Activated naive CD4-positive, alpha-beta T cell treated with anti-CD3 and anti-CD28 coated beads, Interleukin-2, amount 50 U/mL, for 16 hours (primary cell): ENCODE measurements at regions not wholly inside any gene's neighbourhood (a gene's known extent, or its start where the extent isn't known, plus 50 kb on each side); places are given as distances from the start of the nearest gene placed in this dataset.

Experiments used
- DNase-seq: peaks from one replicate; pipeline ENCODE4 v3.0.0-alpha.2; 2020

GRCh38 chr3:159887911-159888310, 100.7 kb upstream of the IL12A start:
- DNase-seq, result no peak

GRCh38 chr3:159892171-159892795, 96.4 kb upstream of the IL12A start:
- no peak for DNase-seq

- no peak for DNase-seq
Observed at GRCh38 chr3:159892801-159893200, 95.8 kb upstream of the IL12A start.

GRCh38 chr3:159894386-159894785, 94.2 kb upstream of the IL12A start:
- no peak for DNase-seq

- no peak for DNase-seq
Observed at GRCh38 chr3:159895430-159895829, 93.2 kb upstream of the IL12A start.

- DNase-seq, result no peak
Observed at GRCh38 chr3:159896543-159896942, 92.1 kb upstream of the IL12A start.

GRCh38 chr3:159897331-159898075, 91.1 kb upstream of the IL12A start:
- no peak for DNase-seq

GRCh38 chr3:159898147-159898546, 90.5 kb upstream of the IL12A start:
- DNase-seq, result no peak

GRCh38 chr3:159899166-159899565, 89.5 kb upstream of the IL12A start:
- DNase-seq, result no peak

- DNase-seq, result no peak
Observed at GRCh38 chr3:159902546-159903314, 85.9 kb upstream of the IL12A start.

GRCh38 chr3:159904455-159904854, 84.2 kb upstream of the IL12A start:
- DNase-seq, result no peak

GRCh38 chr3:159904911-159905310, 83.7 kb upstream of the IL12A start:
- DNase-seq, result no peak

- no peak for DNase-seq
Observed at GRCh38 chr3:159907828-159908227, 80.8 kb upstream of the IL12A start.

GRCh38 chr3:159910991-159911663, 77.5 kb upstream of the IL12A start:
- no peak for DNase-seq

- no peak for DNase-seq
Observed at GRCh38 chr3:159911664-159912037, 77.0 kb upstream of the IL12A start.

- DNase-seq, result no peak
Observed at GRCh38 chr3:159913712-159914414, 74.8 kb upstream of the IL12A start.

- DNase-seq, result no peak
Observed at GRCh38 chr3:159914426-159914825, 74.2 kb upstream of the IL12A start.

- no peak for DNase-seq
Observed at GRCh38 chr3:159916052-159916451, 72.6 kb upstream of the IL12A start.

GRCh38 chr3:159917141-159917540, 71.5 kb upstream of the IL12A start:
- no peak for DNase-seq

GRCh38 chr3:159919873-159920272, 68.8 kb upstream of the IL12A start:
- no peak for DNase-seq

- DNase-seq, result no peak
Observed at GRCh38 chr3:159922193-159922840, 66.3 kb upstream of the IL12A start.

- DNase-seq, result no peak
Observed at GRCh38 chr3:159922861-159923312, 65.7 kb upstream of the IL12A start.
